ENCODE measurements at regions not wholly inside any gene's neighbourhood (a gene's known extent, or its start where the extent isn't known, plus 50 kb on each side); places are given as distances from the start of the nearest gene placed in this dataset.
A peak's percentile ranks its signal among the peaks of the same experiment; 100 is the strongest.

- Histone ChIP-seq H3K27ac (ENCODE audit: low read depth, low read length, poor library complexity, severe bottlenecking) (no peak overlapping the region), H3K9me3 (ENCODE audit: low read depth, low read length, poor library complexity, severe bottlenecking) (no peaks in the 10 kb centered on the region), H3K36me3 (ENCODE audit: insufficient read depth, low read length, poor library complexity, severe bottlenecking) (no peaks in the 10 kb centered on the region), H3K4me1 (ENCODE audit: insufficient read depth, low read length, poor library complexity, severe bottlenecking) (peaks cover 11% of the 10 kb centered on the region), H3K27me3 (replicated peaks; ENCODE audit: insufficient read depth, low read depth, low read length, poor library complexity) (no peaks in the 10 kb centered on the region), H3K4me3 (ENCODE audit: low read depth, low read length, poor library complexity, severe bottlenecking) (no peak overlapping the region)
- ChIA-PET CTCF (no interaction called here), POLR2A (ENCODE audit: low non-redundant PET) (interaction anchor here (0.6 kb wide), 1 partner anchor 276 kb away, joined by 3 read pairs; no protein-coding TSS in a partner anchor)
- no peak for DNase-seq (ENCODE audit: low spot score)
- TF ChIP-seq EZH2 (IDR thresholded peaks at IDR 0.05; ENCODE audit: borderline replicate concordance, low read depth, low read length, poor library complexity, severe bottlenecking) (no peak), CTCF (conservative IDR thresholded peaks at IDR 0.05; ENCODE audit: low read depth, low read length) (no peak)
- intact Hi-C loops (cut with micrococcal nuclease; ENCODE audit: unreplicated experiment) = loop anchor here (2.0 to 10.0 kb wide), 5 partner anchors 273 to 669 kb away; no protein-coding TSS in a partner anchor
- BruUV-seq (replicated peaks) = no TSS peak
These were observed 173.4 kb downstream of the KATNAL1 start for GRCh38 chr13:30133996-30134395.

- TF ChIP-seq EZH2 (IDR thresholded peaks at IDR 0.05; ENCODE audit: borderline replicate concordance, low read depth, low read length, poor library complexity, severe bottlenecking) = no peak
- no peak for TF ChIP-seq CTCF (conservative IDR thresholded peaks at IDR 0.05; ENCODE audit: low read depth, low read length)
- peaks cover 11% of the 10 kb centered on the region for H3K4me1 ChIP-seq (ENCODE audit: insufficient read depth, low read length, poor library complexity, severe bottlenecking)
- ChIA-PET POLR2A (ENCODE audit: low non-redundant PET) (interaction anchor here (0.6 kb wide), 1 partner anchor 276 kb away, joined by 3 read pairs; no protein-coding TSS in a partner anchor), CTCF (interaction anchor here (1.4 to 1.7 kb wide), 2 partner anchors 9 to 24 kb away, joined by 6 to 13 read pairs; no protein-coding TSS in a partner anchor)
- intact Hi-C loops (cut with micrococcal nuclease; ENCODE audit: unreplicated experiment) = loop anchor here (2.0 to 10.0 kb wide), 5 partner anchors 274 to 669 kb away; no protein-coding TSS in a partner anchor
- H3K4me3 ChIP-seq (ENCODE audit: low read depth, low read length, poor library complexity, severe bottlenecking) = no peak overlapping the region
- no peaks in the 10 kb centered on the region for H3K27me3 ChIP-seq (replicated peaks; ENCODE audit: insufficient read depth, low read depth, low read length, poor library complexity)
- H3K36me3 ChIP-seq (ENCODE audit: insufficient read depth, low read length, poor library complexity, severe bottlenecking) = no peaks in the 10 kb centered on the region
- no peak overlapping the region for H3K27ac ChIP-seq (ENCODE audit: low read depth, low read length, poor library complexity, severe bottlenecking)
- H3K9me3 ChIP-seq (ENCODE audit: low read depth, low read length, poor library complexity, severe bottlenecking) = no peaks in the 10 kb centered on the region
- no peak for DNase-seq (ENCODE audit: low spot score)
- no TSS peak for BruUV-seq (replicated peaks)
These were observed 173.8 kb downstream of the KATNAL1 start for GRCh38 chr13:30133554-30133912.

- TSS peak; percentile 81 for BruUV-seq (replicated peaks)
- Histone ChIP-seq H3K27ac (ENCODE audit: low read depth, low read length, poor library complexity, severe bottlenecking) (peak overlapping the region; percentile 62), H3K36me3 (ENCODE audit: insufficient read depth, low read length, poor library complexity, severe bottlenecking) (no peaks in the 10 kb centered on the region), H3K4me1 (ENCODE audit: insufficient read depth, low read length, poor library complexity, severe bottlenecking) (peaks cover 11% of the 10 kb centered on the region), H3K9me3 (ENCODE audit: low read depth, low read length, poor library complexity, severe bottlenecking) (no peaks in the 10 kb centered on the region), H3K27me3 (replicated peaks; ENCODE audit: insufficient read depth, low read depth, low read length, poor library complexity) (no peaks in the 10 kb centered on the region), H3K4me3 (ENCODE audit: low read depth, low read length, poor library complexity, severe bottlenecking) (no peak overlapping the region)
- ChIA-PET CTCF (interaction anchor here (0.6 to 1.7 kb wide), 18 partner anchors 9 to 671 kb away, joined by 3 to 13 read pairs (median 5); no protein-coding TSS in a partner anchor), POLR2A (ENCODE audit: low non-redundant PET) (interaction anchor here (0.6 kb wide), 3 partner anchors 277 to 483 kb away, joined by 3 to 6 read pairs (median 3); no protein-coding TSS in a partner anchor)
- peak; percentile 97 for TF ChIP-seq CTCF (conservative IDR thresholded peaks at IDR 0.05; ENCODE audit: low read depth, low read length)
- no peak for TF ChIP-seq EZH2 (IDR thresholded peaks at IDR 0.05; ENCODE audit: borderline replicate concordance, low read depth, low read length, poor library complexity, severe bottlenecking)
- DNase-seq (ENCODE audit: low spot score) = peak; percentile 98
- intact Hi-C loops (cut with micrococcal nuclease; ENCODE audit: unreplicated experiment) = loop anchor here (2.0 to 10.0 kb wide), 5 partner anchors 274 to 670 kb away; no protein-coding TSS in a partner anchor
These were observed 174.5 kb downstream of the KATNAL1 start for GRCh38 chr13:30132623-30133553.
